ENCODE measurements at regions not wholly inside any gene's neighbourhood (a gene's known extent, or its start where the extent isn't known, plus 50 kb on each side); places are given as distances from the start of the nearest gene placed in this dataset.

DNA sequence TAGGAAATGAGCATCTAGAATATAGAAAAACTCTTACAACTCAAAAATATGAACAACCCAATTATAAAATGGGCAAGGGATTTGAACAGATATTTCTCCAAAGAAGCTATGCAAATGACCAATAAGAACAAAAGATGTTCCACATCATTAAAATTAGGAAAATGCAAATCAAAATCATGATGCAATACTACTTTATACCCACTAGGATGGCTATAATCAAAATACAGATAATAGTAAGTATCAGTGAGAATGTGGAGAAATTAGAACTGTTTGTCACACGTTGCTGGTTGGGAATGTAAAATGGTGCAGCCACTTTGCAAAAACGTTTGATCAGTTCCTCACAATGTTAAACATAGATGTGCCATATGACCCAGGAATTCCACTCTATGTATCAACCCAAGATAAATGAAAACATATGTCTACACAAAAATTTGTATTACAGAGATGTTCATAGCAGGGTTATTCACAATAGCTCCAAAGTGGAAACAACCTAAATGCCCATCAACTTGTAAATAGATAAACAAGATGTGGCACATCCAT lies 558.4 kb downstream of the SLC4A3 start:
- no peak for DNase-seq

GRCh38 chr2:220188031-220188430 lies 560.6 kb downstream of the SLC4A3 start:
- no peak for DNase-seq

- no peak for DNase-seq
Measured at GRCh38 chr2:220191031-220191430, 563.6 kb downstream of the SLC4A3 start.

- DNase-seq = no peak
Measured at GRCh38 chr2:220191737-220192136, 564.3 kb downstream of the SLC4A3 start.

GRCh38 chr2:220192994-220193753 lies 565.7 kb downstream of the SLC4A3 start:
- no peak for DNase-seq

DNA sequence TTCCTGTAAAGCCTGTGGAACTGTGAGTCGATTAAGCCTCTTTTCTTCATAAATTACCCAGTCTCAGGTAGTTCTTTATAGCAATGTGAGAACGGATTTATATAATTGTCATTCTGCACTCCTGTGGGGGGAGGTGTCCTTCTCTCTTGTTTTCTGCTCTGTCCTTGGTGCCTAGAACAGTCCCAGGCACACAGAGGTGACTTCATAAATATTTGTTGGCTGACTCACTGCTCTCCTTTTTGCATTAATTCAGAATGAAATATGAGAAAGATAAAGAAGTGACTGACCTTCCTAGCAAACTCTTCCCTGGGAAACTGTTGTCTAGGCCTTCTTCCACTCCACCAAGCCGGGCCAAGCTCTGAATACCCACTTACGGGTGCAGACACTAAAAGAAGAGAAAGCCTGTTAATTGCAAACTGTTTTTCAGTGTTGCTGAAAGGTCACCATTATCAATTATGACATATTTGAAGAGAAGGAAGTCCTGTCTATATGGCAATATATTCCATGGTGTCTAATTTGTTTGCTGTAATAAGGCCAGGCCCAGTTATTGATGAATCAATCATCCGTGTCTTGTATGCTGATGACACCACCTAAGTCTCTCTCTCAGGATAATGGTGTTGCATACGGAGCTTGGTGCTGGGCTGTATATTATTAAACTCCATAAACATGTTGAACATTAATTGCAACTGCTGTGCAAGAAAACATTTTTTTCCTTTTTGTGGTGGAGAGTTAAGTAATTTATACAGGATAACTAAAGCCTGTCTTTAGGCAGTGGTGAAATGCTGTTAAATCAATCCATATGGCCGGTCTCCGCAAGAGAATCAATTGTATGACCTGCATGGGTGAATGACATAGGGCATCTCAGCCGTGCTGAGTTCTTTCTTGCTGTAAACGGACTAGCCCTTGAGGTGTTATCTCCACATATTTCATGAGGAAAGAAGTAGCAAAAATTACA lies 567.5 kb downstream of the SLC4A3 start:
- no peak for DNase-seq

DNA sequence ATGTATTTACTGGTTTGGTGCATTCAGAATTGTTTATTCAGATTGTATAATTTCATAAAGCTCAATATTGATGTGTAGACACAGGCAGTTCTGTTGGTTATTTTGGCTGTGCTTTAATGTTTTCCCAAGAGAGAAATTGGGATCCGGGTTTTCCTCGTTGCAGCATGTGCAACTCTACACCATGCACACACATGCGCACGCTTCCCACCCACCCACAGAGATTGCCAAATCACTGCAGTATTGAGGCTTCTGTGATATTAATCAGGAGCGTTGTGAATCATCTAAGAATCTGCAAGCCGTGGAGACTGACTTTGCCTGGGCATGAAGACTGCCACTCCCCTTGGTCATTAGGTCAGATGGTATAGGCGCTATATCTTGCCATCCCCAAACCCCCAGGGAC lies 571.5 kb downstream of the SLC4A3 start:
- no peak for DNase-seq

- DNase-seq = no peak
Measured at GRCh38 chr2:220202066-220202465, 574.6 kb downstream of the SLC4A3 start.

DNA sequence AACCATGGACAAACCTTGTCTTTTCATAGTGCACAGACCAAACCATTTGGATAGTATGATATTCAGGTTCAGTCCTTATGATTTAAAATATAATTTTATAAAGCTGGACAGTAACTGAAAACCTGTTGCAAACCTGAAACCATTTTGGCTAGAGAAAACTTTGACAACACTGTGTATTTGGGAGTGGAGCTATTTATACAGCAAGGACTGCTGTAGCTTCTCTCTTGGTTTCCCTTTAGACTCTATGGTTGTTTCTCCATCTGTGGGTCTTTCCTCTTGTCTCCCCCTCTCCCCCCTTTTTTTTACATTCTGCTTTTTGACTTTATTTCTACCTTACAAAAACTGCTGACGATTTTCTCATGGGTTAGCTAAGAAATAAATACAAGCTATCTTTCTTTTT lies 581.7 kb downstream of the SLC4A3 start:
- no peak for DNase-seq

- DNase-seq = no peak
Measured at GRCh38 chr2:220209751-220210150, 582.3 kb downstream of the SLC4A3 start.

GRCh38 chr2:220212296-220213080 lies 585.1 kb downstream of the SLC4A3 start:
- DNase-seq = no peak

DNA sequence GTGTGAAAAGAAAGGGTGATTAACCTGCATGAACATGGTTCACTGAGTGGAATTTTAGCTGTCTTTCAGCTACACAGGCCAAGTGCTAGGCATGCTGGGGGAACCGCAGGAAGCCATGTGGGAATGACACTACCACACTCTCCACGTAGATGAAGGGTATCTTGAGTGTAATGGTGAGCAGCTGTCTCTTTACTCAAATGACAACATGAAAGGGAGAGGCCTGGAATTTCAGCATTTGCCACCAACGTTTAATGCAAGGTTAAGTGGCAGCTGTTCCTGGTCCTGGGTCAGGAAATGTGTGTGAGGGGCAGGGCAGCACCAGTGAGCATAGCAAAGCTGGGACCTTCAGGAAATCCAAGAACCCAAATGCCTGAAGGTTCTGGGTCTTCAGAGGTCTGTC lies 588.4 kb downstream of the SLC4A3 start:
- DNase-seq = no peak

DNA sequence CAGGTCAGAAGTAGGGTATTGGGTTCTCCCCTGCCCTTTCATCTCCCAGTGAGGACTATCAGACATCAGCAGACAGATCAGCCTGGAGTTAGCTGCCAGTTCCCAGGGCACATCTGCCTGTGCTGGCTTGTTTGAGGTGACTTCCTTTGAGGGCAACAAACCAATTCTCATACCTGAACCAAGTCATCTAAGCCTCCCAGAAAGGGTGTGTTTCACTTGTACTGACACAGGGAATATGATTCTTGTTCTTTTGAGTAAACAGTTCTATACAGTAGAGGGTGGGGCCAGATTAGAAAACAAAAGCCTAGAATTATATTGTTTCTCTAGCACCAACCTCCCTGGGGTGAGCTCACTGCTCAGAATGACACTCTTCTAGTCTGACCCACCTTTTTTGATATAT lies 591.9 kb downstream of the SLC4A3 start:
- DNase-seq = no peak

DNA sequence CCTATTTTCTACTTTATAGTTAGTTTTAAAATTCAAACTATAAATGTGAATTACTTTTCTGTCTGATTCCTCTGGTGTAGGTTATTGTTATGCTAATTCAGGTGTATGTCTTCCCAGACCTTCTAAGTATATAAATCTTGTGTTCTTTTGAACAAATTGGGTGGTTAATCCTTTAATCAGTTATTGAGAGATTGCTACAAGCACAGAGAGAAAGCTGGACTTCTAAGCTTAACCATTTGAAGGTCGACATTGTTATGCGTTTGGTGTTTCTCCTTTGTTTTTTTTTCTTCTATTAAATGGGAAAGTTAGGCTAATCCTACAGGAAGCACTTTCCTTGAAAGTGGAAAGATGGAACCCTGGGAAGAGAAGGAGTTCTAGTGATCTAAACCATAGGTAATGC lies 592.6 kb downstream of the SLC4A3 start:
- no peak for DNase-seq

- no peak for DNase-seq
Measured at GRCh38 chr2:220221992-220222391, 594.6 kb downstream of the SLC4A3 start.

DNA sequence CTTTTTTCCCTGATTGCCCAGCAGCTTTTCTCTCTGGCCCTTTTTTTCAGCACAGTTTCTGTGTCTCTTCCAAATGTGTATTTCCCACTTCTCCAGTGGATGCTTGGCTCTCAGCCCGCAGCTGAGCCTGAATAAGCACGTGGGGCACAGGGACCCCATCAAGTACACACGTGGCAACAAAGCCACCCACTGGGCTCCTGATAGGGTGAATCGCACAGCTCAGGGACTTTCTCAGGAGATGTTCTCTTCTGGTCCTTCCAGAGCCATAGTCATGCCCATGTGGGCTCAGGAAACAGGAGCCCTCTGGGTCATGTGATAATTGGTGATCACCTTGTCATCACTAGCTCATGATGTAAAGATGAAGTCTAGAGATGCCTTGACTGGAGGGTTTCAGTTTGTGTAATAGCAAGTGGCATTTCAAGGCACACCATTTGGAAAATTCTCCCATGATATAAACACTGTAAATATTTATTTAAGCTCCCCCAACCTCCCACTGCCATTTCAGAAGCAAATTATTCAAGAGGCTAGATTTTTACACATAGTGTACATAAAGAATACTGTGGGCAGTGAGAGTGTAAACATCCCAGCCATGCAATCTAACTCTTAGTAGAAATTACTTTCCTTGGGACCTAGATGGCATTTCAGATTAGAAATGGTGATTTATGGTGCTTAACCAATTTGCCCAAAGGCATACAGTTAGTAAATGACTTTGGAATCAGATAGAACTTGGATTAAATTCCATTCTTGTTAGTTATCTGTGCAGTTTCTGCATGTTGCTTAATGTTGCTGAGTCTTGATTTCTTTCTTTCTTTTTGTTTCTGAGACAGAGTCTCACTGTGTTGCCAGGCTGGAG lies 597.5 kb downstream of the SLC4A3 start:
- DNase-seq = no peak

- no peak for DNase-seq
Measured at GRCh38 chr2:220226076-220226475, 598.6 kb downstream of the SLC4A3 start.

GRCh38 chr2:220226546-220226945 lies 599.1 kb downstream of the SLC4A3 start:
- DNase-seq = no peak

- no peak for DNase-seq
Measured at GRCh38 chr2:220227266-220227920, 600.0 kb downstream of the SLC4A3 start.

- no peak for DNase-seq
Measured at GRCh38 chr2:220228310-220229006, 601.0 kb downstream of the SLC4A3 start.

GRCh38 chr2:220240641-220241040 lies 613.2 kb downstream of the SLC4A3 start:
- DNase-seq = peak; percentile 5 to 45

All from NCI-H446 (cell line).